CD4-positive, alpha-beta memory T cell (primary cell): ENCODE measurements at regions not wholly inside any gene's neighbourhood (a gene's known extent, or its start where the extent isn't known, plus 50 kb on each side); places are given as distances from the start of the nearest gene placed in this dataset.

Experiments
- CTCF ChIA-PET: fragments of 350-600 bp; sonication (Branson Sonifier 250); formaldehyde crosslinking; loops from one replicate; lab custom pipeline; 2021; ENCODE audit warnings: inconsistent platforms; ENCODE audit not compliant: partially characterized antibody; lab: Charles Lee
- POLR2A ChIA-PET: fragments of 350-600 bp; sonication (Branson Sonifier 250); formaldehyde crosslinking; loops from one replicate; lab custom pipeline; 2021; ENCODE audit not compliant: partially characterized antibody; lab: Charles Lee
- DNase-seq, 5 donors: peaks; one replicate each; pipeline versions ENCODE4 v3.0.0 to v3.0.0-alpha.2; 2020 to 2022; ENCODE audit warnings: mixed read lengths in 1 of 5
- H3K27ac ChIP-seq: one replicate; pipeline ENCODE4 v1.7.0; 2013; ENCODE audit warnings: low read depth, low read length
- H3K27me3 ChIP-seq: 2 replicates; pipeline ENCODE4 v1.7.0; 2013; ENCODE audit warnings: mild to moderate bottlenecking, low read length, moderate library complexity; ENCODE audit not compliant: insufficient read depth
- H3K36me3 ChIP-seq: 2 replicates; pipeline ENCODE4 v1.7.0; 2013; ENCODE audit warnings: mild to moderate bottlenecking, low read length, moderate library complexity; ENCODE audit not compliant: insufficient read depth
- H3K4me1 ChIP-seq: 2 replicates; pipeline ENCODE4 v1.7.0; 2013; ENCODE audit warnings: mild to moderate bottlenecking, low read length, moderate library complexity; ENCODE audit not compliant: insufficient read depth
- H3K4me3 ChIP-seq, 2 donors: one replicate each; pipeline ENCODE4 v1.7.0; 2013; ENCODE audit warnings: low read length in 2 of 2, mild to moderate bottlenecking in 1 of 2
- H3K9me3 ChIP-seq, 2 donors: one replicate each; pipeline ENCODE4 v1.7.0; 2013; ENCODE audit warnings: low read length in 2 of 2, control low read depth in 1 of 2; ENCODE audit not compliant: control insufficient read depth in 1 of 2
- H3K27ac Mint-ChIP-seq, 7 donors: one replicate each; pipeline ENCODE4 v1.8.0; 2020 to 2021; ENCODE audit warnings: mixed read lengths in 7 of 7, mild to moderate bottlenecking in 6 of 7, inconsistent platforms in 3 of 7, moderate library complexity in 3 of 7
- H3K27me3 Mint-ChIP-seq, 2 donors: one replicate each; pipeline ENCODE4 v1.8.0; 2020 to 2021; ENCODE audit warnings: mixed read lengths in 2 of 2
- H3K36me3 Mint-ChIP-seq, 2 donors: one replicate each; pipeline ENCODE4 v1.8.0; 2020 to 2021; ENCODE audit warnings: mixed read lengths in 2 of 2, inconsistent platforms in 1 of 2, mild to moderate bottlenecking in 1 of 2
- H3K4me1 Mint-ChIP-seq, 4 donors: one replicate each; pipeline ENCODE4 v1.8.0; 2020 to 2021; ENCODE audit warnings: mixed read lengths in 4 of 4, mild to moderate bottlenecking in 1 of 4
- H3K4me3 Mint-ChIP-seq, 8 donors: one replicate each; pipeline ENCODE4 v1.8.0; 2020 to 2021; ENCODE audit warnings: mixed read lengths in 8 of 8, mild to moderate bottlenecking in 7 of 8, moderate library complexity in 6 of 8, inconsistent platforms in 3 of 8
- H3K9me3 Mint-ChIP-seq, 8 donors: one replicate each; pipeline ENCODE4 v1.8.0; 2020 to 2021; ENCODE audit warnings: mixed read lengths in 8 of 8, mild to moderate bottlenecking in 5 of 8, inconsistent platforms in 3 of 8, moderate library complexity in 1 of 8
- intact Hi-C: fragments of 100-400 bp; cut with micrococcal nuclease; formaldehyde crosslinking; loops from one replicate; pipeline ENCODE4 v1.15.1; 2023

DNA sequence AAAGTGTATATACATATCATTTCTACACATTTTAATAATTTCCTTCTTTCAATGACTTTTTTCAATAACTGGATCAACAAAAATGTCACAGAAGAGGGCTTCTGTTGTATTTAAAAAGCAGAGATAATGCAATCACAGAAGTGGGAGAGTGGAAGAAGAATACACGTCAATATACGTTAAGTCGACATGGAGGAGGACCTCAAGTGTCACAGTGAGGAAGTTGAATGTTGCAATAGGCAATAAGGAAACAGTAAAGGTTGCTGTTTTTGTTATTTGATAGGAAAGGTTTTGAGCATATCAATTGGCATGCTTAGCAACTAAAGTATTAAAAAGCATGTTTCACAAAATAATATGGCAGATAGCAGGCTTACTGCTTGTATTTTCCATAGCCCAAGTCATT is 184.0 kb upstream of the NR4A3 start:
- no peaks in the 10 kb centered on the region for H3K4me1 ChIP-seq
- Mint-ChIP-seq H3K4me1 (no peaks in the 10 kb centered on the region), H3K36me3 (no peaks in the 10 kb centered on the region), H3K4me3 (no peak overlapping the region), H3K9me3 (peaks cover 0 to 7% (median 4%) of the 10 kb centered on the region in 8 donors), H3K27me3 (peaks cover 2 to 6% of the 10 kb centered on the region in 2 donors), H3K27ac (no peak overlapping the region)
- no peaks in the 10 kb centered on the region for H3K9me3 ChIP-seq
- CTCF ChIA-PET = no interaction called here
- H3K27me3 ChIP-seq = no peaks in the 10 kb centered on the region
- DNase-seq = no peak
- POLR2A ChIA-PET = no interaction called here
- intact Hi-C loops = no loop called here
- no peaks in the 10 kb centered on the region for H3K36me3 ChIP-seq
- no peak overlapping the region for H3K4me3 ChIP-seq
- no peak overlapping the region for H3K27ac ChIP-seq

GRCh38 chr9:99638971-99639370 is 182.7 kb upstream of the NR4A3 start:
- intact Hi-C loops = no loop called here
- no peaks in the 10 kb centered on the region for H3K4me1 Mint-ChIP-seq
- Histone ChIP-seq H3K4me3 (no peak overlapping the region), H3K27me3 (no peaks in the 10 kb centered on the region), H3K9me3 (no peaks in the 10 kb centered on the region), H3K4me1 (no peaks in the 10 kb centered on the region), H3K36me3 (no peaks in the 10 kb centered on the region), H3K27ac (no peak overlapping the region)
- H3K4me3 Mint-ChIP-seq = no peak overlapping the region
- peaks cover 3 to 6% of the 10 kb centered on the region in 2 donors for H3K27me3 Mint-ChIP-seq
- DNase-seq = no peak
- ChIA-PET POLR2A (no interaction called here), CTCF (no interaction called here)
- peaks cover 0 to 7% (median 4%) of the 10 kb centered on the region in 8 donors for H3K9me3 Mint-ChIP-seq
- no peaks in the 10 kb centered on the region for H3K36me3 Mint-ChIP-seq
- H3K27ac Mint-ChIP-seq = no peak overlapping the region

DNA sequence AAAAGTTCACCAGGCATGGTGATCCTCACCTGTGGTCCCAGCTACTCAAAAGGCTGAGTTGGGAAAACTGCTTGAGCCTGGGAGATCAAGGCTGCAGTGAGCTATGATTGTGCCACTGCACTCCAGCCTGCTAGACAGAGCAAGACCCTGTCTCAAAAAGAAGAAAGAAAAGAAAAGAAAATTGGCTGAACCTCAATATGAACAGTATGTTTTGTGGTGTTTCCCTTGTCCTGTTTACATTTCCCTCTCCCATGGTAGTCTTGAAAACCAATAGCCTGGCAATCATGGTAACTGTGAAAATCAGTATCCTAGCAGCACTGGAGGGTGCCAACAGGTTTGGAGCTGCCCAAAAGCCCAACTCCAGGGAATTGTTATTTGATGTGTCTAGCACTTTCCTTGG is 174.1 kb upstream of the NR4A3 start:
- H3K27me3 Mint-ChIP-seq = peaks cover 6 to 8% of the 10 kb centered on the region in 2 donors
- no peak for DNase-seq
- Histone ChIP-seq H3K9me3 (no peaks in the 10 kb centered on the region), H3K27ac (no peak overlapping the region), H3K4me3 (no peak overlapping the region), H3K27me3 (no peaks in the 10 kb centered on the region), H3K4me1 (no peaks in the 10 kb centered on the region), H3K36me3 (no peaks in the 10 kb centered on the region)
- peaks cover 0 to 4% of the 10 kb centered on the region in 2 donors for H3K36me3 Mint-ChIP-seq
- no peaks in the 10 kb centered on the region for H3K4me1 Mint-ChIP-seq
- POLR2A ChIA-PET = no interaction called here
- peaks cover 0 to 10% (median under 1%) of the 10 kb centered on the region in 8 donors for H3K9me3 Mint-ChIP-seq
- no peak overlapping the region for H3K4me3 Mint-ChIP-seq
- H3K27ac Mint-ChIP-seq = no peak overlapping the region
- CTCF ChIA-PET = no interaction called here
- intact Hi-C loops = no loop called here

- intact Hi-C loops = no loop called here
- peaks cover 6 to 12% of the 10 kb centered on the region in 2 donors for H3K27me3 Mint-ChIP-seq
- H3K4me3 ChIP-seq = no peak overlapping the region
- CTCF ChIA-PET = no interaction called here
- H3K36me3 ChIP-seq = no peaks in the 10 kb centered on the region
- no peaks in the 10 kb centered on the region for H3K4me1 Mint-ChIP-seq
- no peaks in the 10 kb centered on the region for H3K9me3 ChIP-seq
- POLR2A ChIA-PET = no interaction called here
- H3K36me3 Mint-ChIP-seq = peaks cover 0 to 4% of the 10 kb centered on the region in 2 donors
- DNase-seq = no peak
- no peaks in the 10 kb centered on the region for H3K27me3 ChIP-seq
- H3K27ac Mint-ChIP-seq = no peak overlapping the region
- H3K9me3 Mint-ChIP-seq = peaks cover 2 to 24% (median 5%) of the 10 kb centered on the region in 8 donors
- H3K27ac ChIP-seq = no peak overlapping the region
- no peaks in the 10 kb centered on the region for H3K4me1 ChIP-seq
- H3K4me3 Mint-ChIP-seq = no peak overlapping the region
Measured at GRCh38 chr9:99650187-99650874, 171.4 kb upstream of the NR4A3 start.

DNA sequence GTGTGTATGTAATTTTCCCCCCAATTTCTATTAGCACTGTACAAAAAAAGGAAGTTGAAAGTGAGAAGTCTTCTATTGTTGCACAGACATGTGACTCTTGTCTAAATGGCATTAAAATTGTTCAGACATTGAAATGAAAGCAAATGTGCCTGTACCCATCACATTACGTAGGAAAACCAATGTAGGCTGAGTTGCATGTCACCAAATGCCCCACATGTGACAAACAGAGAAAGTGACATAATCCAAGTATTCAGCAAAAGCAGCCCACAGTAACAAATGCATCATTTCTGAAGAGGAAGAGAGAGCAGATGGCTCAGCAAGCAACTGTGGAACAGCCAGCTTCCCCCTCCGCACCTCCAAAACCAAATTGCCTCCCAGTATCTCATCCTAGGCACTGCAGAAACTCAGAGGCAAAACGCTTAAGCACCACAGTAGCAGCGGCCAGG is 161.5 kb upstream of the NR4A3 start:
- ChIA-PET POLR2A (no interaction called here), CTCF (no interaction called here)
- Mint-ChIP-seq H3K9me3 (peaks cover 0 to 4% (median 0%) of the 10 kb centered on the region in 8 donors), H3K27me3 (peaks cover 4 to 6% of the 10 kb centered on the region in 2 donors), H3K4me1 (no peaks in the 10 kb centered on the region), H3K36me3 (no peaks in the 10 kb centered on the region), H3K4me3 (no peak overlapping the region), H3K27ac (no peak overlapping the region)
- H3K4me3 ChIP-seq = no peak overlapping the region
- no peaks in the 10 kb centered on the region for H3K4me1 ChIP-seq
- H3K27ac ChIP-seq = no peak overlapping the region
- H3K36me3 ChIP-seq = no peaks in the 10 kb centered on the region
- intact Hi-C loops = no loop called here
- H3K27me3 ChIP-seq = no peaks in the 10 kb centered on the region
- DNase-seq = no peak
- H3K9me3 ChIP-seq = no peaks in the 10 kb centered on the region

DNA sequence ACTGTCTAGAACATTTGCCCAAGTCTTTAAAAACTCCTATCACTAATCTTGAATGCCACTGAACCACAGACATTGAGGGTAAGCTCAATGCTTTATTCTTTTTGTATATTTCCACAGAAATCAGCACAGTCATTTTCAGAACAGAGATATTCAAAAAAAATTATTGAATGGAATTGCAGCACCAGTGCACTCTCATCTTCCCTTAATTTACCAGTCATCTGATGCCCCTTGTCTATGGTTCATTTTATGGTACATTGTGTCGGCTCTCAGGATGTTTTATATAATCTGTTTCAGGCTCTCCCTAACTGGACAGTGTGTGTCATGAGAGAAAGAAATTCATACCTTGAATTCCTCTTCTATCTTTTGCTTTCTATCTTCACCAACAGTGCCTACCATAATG is 158.4 kb upstream of the NR4A3 start:
- no peak overlapping the region for H3K27ac ChIP-seq
- DNase-seq = no peak
- H3K9me3 ChIP-seq = no peaks in the 10 kb centered on the region
- H3K4me3 ChIP-seq = no peak overlapping the region
- ChIA-PET POLR2A (no interaction called here), CTCF (no interaction called here)
- no peaks in the 10 kb centered on the region for H3K4me1 ChIP-seq
- Mint-ChIP-seq H3K27me3 (peaks cover 3 to 4% of the 10 kb centered on the region in 2 donors), H3K4me3 (no peak overlapping the region), H3K36me3 (no peaks in the 10 kb centered on the region), H3K4me1 (peaks cover 4 to 6% (median 5%) of the 10 kb centered on the region in 4 donors), H3K27ac (no peak overlapping the region), H3K9me3 (no peaks in the 10 kb centered on the region)
- H3K36me3 ChIP-seq = no peaks in the 10 kb centered on the region
- H3K27me3 ChIP-seq = no peaks in the 10 kb centered on the region
- intact Hi-C loops = no loop called here

- intact Hi-C loops = no loop called here
- no peaks in the 10 kb centered on the region for H3K9me3 Mint-ChIP-seq
- H3K36me3 Mint-ChIP-seq = no peaks in the 10 kb centered on the region
- H3K27me3 Mint-ChIP-seq = peaks cover 3 to 4% of the 10 kb centered on the region in 2 donors
- no peak overlapping the region for H3K27ac Mint-ChIP-seq
- H3K36me3 ChIP-seq = no peaks in the 10 kb centered on the region
- H3K4me1 ChIP-seq = no peaks in the 10 kb centered on the region
- H3K9me3 ChIP-seq = no peaks in the 10 kb centered on the region
- H3K27me3 ChIP-seq = no peaks in the 10 kb centered on the region
- H3K4me1 Mint-ChIP-seq = peaks cover 4 to 6% (median 5%) of the 10 kb centered on the region in 4 donors
- POLR2A ChIA-PET = no interaction called here
- no peak overlapping the region for H3K4me3 ChIP-seq
- H3K4me3 Mint-ChIP-seq = no peak overlapping the region
- H3K27ac ChIP-seq = no peak overlapping the region
- DNase-seq = no peak
- CTCF ChIA-PET = no interaction called here
Measured at GRCh38 chr9:99663856-99664255, 157.8 kb upstream of the NR4A3 start.
